Testis (tissue), 2 donors: ENCODE measurements at regions not wholly inside any gene's neighbourhood (a gene's known extent, or its start where the extent isn't known, plus 50 kb on each side); places are given as distances from the start of the nearest gene placed in this dataset.

Experiments used
- DNase-seq: peaks from one replicate; pipeline ENCODE4 v3.0.0-alpha.2; 2019
- H3K27ac ChIP-seq, 2 donors: fragments of 200-600 bp; sonication (generic); one replicate each; pipeline ENCODE4 v1.5.1; 2019
- H3K27me3 ChIP-seq: fragments of 200-600 bp; sonication (generic); one replicate; pipeline ENCODE4 v1.5.1; 2019
- H3K36me3 ChIP-seq: fragments of 200-600 bp; sonication (generic); one replicate; pipeline ENCODE4 v1.5.1; 2017; ENCODE audit warnings: low read depth; ENCODE audit errors: missing control alignments
- H3K4me1 ChIP-seq: fragments of 200-600 bp; sonication (generic); one replicate; pipeline ENCODE4 v1.5.1; 2019
- H3K4me3 ChIP-seq, 2 donors: fragments of 200-600 bp; sonication (generic); one replicate each; pipeline ENCODE4 v1.5.1; 2017 to 2019
- H3K9me3 ChIP-seq: fragments of 200-600 bp; sonication (generic); one replicate; pipeline ENCODE4 v1.5.1; 2017
- CTCF ChIP-seq, 3 experiments: fragments of 450-650 bp in 2 of 3; fragments of 200-600 bp in 1 of 3; sonication (generic) in 1 of 3; IDR thresholded peaks; one replicate each; pipeline ENCODE4 v1.5.1; 2016 to 2019; ENCODE audit warnings: antibody characterized with exemption in 3 of 3, mild to moderate bottlenecking in 2 of 3, moderate library complexity in 1 of 3
- POLR2A ChIP-seq: fragments of 450-650 bp; IDR thresholded peaks from one replicate; pipeline ENCODE4 v1.6.1; 2017; ENCODE audit warnings: antibody characterized with exemption, mild to moderate bottlenecking, moderate library complexity
- WGBS, 2 donors: methylation state at CpG; one replicate each; pipeline ENCODE4 v1.1.5; 2018; 5-methylcytosine and 5-hydroxymethylcytosine counted together
- intact Hi-C: fragments of 100-400 bp; cut with DNase I; formaldehyde crosslinking; loops from one replicate; pipeline ENCODE4 v1.15.1; 2023; ENCODE audit warnings: low total_unique reads

DNA sequence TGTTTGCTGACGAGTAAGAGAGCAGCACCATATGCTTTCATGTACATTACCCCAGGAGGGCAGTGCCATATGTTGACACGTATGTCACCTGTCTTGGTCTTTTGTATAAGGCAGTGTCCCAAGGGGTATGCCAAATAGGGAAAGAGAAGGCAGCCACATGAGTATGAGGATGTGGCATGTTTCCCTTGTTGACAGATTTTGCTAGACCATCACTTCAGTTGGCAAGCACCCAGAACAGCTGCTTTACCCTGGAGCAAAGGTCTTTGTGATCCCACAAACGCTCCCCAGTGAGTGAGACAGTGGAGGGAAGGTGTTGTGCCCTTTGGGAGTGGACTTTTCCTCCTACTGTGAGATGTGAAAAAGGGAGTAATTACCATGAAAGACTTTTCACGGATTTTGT lies 350.1 kb downstream of the ETV1 start:
- no peak overlapping the region for H3K4me3 ChIP-seq
- WGBS, 2 donors = 74 to 80% methylated on average over 4 of the region's 4 CpGs
- TF ChIP-seq POLR2A (no peak), CTCF (IDR thresholded peaks at IDR 0.05) (no peak)

DNA sequence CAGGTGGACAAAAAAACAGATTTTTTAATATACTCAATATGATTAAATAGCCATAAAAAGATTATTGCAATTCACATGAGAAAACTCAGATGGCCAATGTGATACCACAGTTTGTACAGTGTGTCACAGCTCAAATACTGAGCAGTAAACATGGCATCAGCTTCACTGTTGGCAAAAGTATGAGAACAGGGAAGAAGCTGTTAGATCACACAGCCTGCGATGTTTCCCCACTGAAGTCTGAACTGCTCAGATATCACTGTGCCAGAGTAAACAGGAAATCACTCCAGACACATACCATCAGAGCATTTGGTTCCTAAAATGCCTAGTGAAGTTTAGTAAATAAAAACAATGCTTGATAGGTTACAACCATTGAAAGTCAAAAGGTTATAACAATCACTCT lies 347.8 kb downstream of the ETV1 start:
- 44 to 61% methylated on average over 1 of the region's 1 CpG for WGBS, 2 donors
- no peaks in the 10 kb centered on the region for H3K27me3 ChIP-seq
- H3K36me3 ChIP-seq = no peaks in the 10 kb centered on the region
- no peak for TF ChIP-seq POLR2A
- no peak for TF ChIP-seq CTCF (IDR thresholded peaks at IDR 0.05)
- no peaks in the 10 kb centered on the region for H3K4me1 ChIP-seq
- no peaks in the 10 kb centered on the region for H3K9me3 ChIP-seq
- no peak overlapping the region for H3K4me3 ChIP-seq
- H3K27ac ChIP-seq = no peak overlapping the region
- no peak for DNase-seq
- intact Hi-C loops = no loop called here

More for the DNA sequence above, 350.1 kb downstream of the ETV1 start:
- Histone ChIP-seq H3K4me1 (no peaks in the 10 kb centered on the region), H3K27me3 (no peaks in the 10 kb centered on the region), H3K27ac (no peak overlapping the region), H3K36me3 (no peaks in the 10 kb centered on the region), H3K9me3 (no peaks in the 10 kb centered on the region)
- intact Hi-C loops = no loop called here
- no peak for DNase-seq

GRCh38 chr7:13651167-13651566 lies 338.3 kb downstream of the ETV1 start:
- Histone ChIP-seq H3K36me3 (no peaks in the 10 kb centered on the region), H3K27me3 (no peaks in the 10 kb centered on the region), H3K9me3 (no peaks in the 10 kb centered on the region), H3K27ac (no peak overlapping the region), H3K4me1 (no peaks in the 10 kb centered on the region), H3K4me3 (no peak overlapping the region)
- TF ChIP-seq CTCF (IDR thresholded peaks at IDR 0.05) = no peak
- TF ChIP-seq POLR2A = no peak
- no peak for DNase-seq
- 86 to 100% methylated on average over 1 of the region's 1 CpG for WGBS, 2 donors
- intact Hi-C loops = no loop called here

GRCh38 chr7:13656330-13656729 lies 333.1 kb downstream of the ETV1 start:
- Histone ChIP-seq H3K36me3 (no peaks in the 10 kb centered on the region), H3K4me3 (no peak overlapping the region), H3K4me1 (no peaks in the 10 kb centered on the region), H3K27me3 (no peaks in the 10 kb centered on the region), H3K27ac (no peak overlapping the region), H3K9me3 (no peaks in the 10 kb centered on the region)
- 94 to 95% methylated on average over 1 of the region's 1 CpG for WGBS, 2 donors
- DNase-seq = no peak
- TF ChIP-seq CTCF (IDR thresholded peaks at IDR 0.05) (no peak), POLR2A (no peak)
- intact Hi-C loops = no loop called here

DNA sequence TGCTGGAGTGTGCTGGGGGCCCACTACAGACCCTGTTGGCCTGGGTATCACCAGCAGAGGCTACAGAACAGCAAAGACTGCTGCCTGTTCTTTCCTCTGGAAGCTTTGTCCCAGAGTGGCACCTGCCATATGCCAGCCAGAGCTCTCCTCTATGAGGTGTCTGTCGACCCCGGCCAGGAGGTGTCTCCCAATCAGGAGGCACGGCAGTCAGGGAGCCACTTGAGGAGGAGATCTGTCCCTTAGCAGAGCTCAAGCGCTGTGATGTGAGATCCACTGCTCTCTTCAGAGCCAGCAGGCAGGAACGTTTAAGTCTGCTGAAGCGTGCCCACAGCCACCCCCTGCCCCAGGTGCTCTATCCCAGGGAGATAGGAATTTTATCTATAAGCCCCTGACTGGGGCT lies 316.2 kb downstream of the ETV1 start:
- Histone ChIP-seq H3K4me3 (no peak overlapping the region), H3K27ac (no peak overlapping the region), H3K27me3 (no peaks in the 10 kb centered on the region), H3K4me1 (no peaks in the 10 kb centered on the region), H3K9me3 (no peaks in the 10 kb centered on the region), H3K36me3 (no peaks in the 10 kb centered on the region)
- intact Hi-C loops = no loop called here
- WGBS, 2 donors = 85 to 93% methylated on average over 4 to 6 of the region's 6 CpGs
- DNase-seq = no peak
- TF ChIP-seq CTCF (IDR thresholded peaks at IDR 0.05) = no peak
- no peak for TF ChIP-seq POLR2A
